Retina (tissue), 1 donor: ENCODE measurements at regions not wholly inside any gene's neighbourhood (a gene's known extent, or its start where the extent isn't known, plus 50 kb on each side); places are given as distances from the start of the nearest gene placed in this dataset.
A peak's percentile ranks its signal among the peaks of the same experiment; 100 is the strongest.

ENCODE experiments used
- DNase-seq: peaks from one replicate; pipeline ENCODE4 v3.0.0-alpha.2; 2016

DNA sequence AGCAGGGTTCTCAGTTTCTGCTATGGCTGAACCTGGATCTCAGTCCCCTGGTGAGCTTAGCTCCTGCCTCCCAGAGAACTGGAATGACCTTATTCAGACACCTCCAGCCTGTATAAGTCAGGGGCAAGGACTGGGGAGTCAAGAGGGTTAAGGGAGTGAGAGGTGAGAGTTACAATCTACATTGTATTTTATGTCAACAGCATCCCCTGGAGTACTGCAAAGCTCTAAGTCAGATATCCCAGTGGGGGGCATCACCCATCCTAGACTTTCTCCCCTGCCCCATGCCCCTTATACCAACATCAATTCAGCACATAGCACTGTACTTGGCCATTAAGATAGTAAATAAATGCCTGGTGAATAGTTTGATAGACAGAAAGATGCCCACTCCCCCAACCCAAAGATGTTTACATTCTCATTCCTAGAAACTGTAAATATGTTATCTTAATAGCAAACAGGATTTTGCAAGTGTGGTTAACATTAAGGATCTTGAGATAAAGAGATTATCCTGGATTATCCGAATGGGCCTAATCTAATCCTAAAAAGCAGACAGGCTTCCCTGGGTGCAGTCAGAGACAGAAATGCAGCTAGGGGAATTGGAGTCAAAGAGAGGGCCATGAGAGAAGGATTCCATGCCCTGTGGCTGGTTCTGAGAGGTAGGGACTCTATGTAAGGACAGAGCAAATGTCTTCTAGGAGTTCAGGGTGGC, 132.3 kb upstream of the RASGRP1 start:
- DNase-seq, result no peak

- no peak for DNase-seq
Measured at GRCh38 chr15:38698254-38698653, 133.6 kb upstream of the RASGRP1 start.

DNA sequence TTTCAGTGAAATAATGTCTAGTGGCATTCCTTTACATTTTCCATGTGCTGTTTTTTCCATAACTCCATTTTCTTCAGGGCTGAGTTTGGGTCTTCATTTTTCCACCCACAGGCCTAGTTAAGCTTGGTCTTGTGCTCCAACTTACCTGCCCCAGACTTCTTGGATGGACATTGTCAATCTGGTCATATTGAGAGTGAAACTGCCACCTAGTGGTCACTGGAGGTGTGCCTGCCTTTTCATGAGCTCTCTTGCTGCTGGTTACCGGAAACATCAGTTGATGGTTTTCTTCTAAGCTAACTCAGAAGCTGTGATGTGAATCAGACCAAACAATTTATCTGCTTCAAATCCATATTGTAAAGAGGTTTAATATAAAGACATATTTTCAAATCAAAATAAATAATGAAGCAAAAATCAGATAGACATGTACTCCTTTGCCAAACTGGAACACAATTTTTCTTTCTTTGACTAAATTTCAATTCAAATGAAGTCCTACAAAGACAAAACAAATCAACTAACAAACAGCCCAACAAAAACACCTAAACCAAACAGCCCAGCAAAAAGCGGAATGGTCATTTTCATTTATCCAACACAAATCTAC, 135.1 kb upstream of the RASGRP1 start:
- DNase-seq, result peak; percentile 59

- no peak for DNase-seq
Measured at GRCh38 chr15:38701149-38701548, 136.5 kb upstream of the RASGRP1 start.

- no peak for DNase-seq
Measured at GRCh38 chr15:38702178-38702912, 137.7 kb upstream of the RASGRP1 start.

- no peak for DNase-seq
Measured at GRCh38 chr15:38705436-38706219, 141.0 kb upstream of the RASGRP1 start.

GRCh38 chr15:38706956-38707355, 142.3 kb upstream of the RASGRP1 start:
- no peak for DNase-seq

DNA sequence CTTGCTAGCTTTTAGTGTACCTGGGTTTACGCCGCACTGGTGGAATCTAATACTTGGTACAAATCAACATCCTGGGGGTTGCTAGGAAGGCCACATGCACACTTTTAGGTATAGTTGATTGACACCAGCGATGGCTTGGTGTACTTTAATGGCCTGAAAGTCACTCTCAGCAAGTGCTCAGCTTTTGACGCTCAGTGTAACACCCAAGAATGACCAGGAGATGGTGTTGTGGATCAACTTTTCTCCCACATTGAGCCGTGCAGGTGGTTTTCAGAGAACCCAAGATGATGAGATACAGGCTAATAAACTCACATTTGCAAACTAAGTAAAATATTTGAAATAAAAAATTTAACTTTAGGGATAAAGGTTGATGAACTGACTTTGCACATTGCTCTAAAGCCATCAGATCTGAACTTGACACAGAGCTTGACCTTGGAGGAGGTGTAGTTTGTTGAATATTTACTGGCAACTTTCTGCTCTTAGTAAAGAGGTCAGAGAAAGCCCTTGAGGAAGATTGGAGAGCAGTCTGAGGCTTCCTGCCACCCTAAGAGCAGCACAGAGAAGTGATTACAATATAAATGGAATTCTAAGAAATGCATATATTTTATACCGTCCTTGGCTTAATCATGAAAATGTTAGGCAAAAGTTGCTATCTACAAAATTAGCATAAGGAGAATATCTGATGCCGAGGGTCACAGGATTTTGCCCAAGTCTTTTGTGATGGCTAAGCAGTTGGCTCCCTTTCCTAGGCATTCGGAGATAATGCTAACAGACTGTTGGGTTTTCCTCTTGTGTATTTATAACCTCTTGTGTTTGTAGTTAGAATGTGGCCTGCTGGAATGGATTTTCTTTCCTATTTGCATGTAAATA, 143.4 kb upstream of the RASGRP1 start:
- peak; percentile 57 for DNase-seq

- DNase-seq, result no peak
Measured at GRCh38 chr15:38708672-38709180, 144.1 kb upstream of the RASGRP1 start.

- DNase-seq, result no peak
Measured at GRCh38 chr15:38709196-38709595, 144.6 kb upstream of the RASGRP1 start.

- DNase-seq, result no peak
Measured at GRCh38 chr15:38714309-38715072, 149.9 kb upstream of the RASGRP1 start.

GRCh38 chr15:38720893-38721567, 156.4 kb upstream of the RASGRP1 start:
- DNase-seq, result no peak

GRCh38 chr15:38721568-38721945, 156.9 kb upstream of the RASGRP1 start:
- no peak for DNase-seq

DNA sequence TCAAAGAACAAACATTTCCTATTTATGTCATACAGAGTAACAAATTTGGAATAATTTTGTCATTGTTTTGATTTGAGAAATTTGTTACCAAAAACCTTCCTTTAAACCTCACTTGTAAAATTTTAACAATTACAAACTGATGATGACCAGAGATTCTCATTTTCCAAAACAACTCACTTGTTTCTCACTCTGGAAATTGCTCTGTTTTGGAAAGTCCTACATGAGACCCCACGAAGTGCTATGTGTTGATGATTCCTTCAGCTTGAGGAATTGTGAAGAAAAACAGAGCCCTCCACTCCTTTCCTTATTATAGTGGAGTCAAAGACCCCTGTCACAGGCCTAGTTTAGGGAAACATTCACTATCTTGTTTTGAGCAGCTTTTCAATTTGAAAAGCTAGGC, 157.6 kb upstream of the RASGRP1 start:
- no peak for DNase-seq

- no peak for DNase-seq
Measured at GRCh38 chr15:38724827-38725226, 160.2 kb upstream of the RASGRP1 start.

DNA sequence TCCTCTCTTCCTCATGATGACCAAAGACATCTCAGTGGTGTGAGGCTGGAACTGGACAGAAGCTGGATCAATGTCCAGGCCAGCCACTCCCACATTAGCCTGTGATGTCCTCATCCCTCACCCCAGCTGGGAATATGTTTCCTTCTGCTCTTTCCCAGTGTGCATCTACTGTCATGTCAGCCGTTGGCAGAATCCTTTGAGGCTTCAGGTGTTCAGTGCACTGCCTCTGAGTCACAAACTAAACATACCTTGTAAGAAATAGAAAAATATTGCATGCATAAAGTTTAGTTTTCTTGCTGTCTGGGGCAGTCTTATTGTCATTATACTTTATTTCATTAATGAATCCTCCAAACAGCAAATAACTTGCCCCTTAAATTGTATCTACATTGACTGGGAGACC, 161.6 kb upstream of the RASGRP1 start:
- DNase-seq, result no peak

DNA sequence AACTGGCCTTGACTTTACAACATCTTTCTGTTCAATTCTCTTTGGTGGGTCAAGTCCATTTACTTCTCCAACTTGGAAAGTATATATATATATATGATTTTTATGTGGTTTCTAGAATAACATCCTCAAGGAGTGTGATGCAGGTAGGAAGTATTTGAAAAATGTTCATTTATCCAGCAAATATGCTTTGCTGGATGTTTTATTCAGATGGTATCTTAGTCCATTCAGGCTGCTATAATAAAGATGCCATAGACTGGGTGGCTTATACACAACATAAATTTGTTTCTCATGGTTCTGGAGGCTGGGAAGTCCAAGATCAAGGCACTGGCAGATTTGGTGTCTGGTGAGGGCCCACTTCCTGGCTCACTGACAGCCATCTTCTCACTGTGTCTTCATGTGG, 168.7 kb upstream of the RASGRP1 start:
- DNase-seq, result no peak

DNA sequence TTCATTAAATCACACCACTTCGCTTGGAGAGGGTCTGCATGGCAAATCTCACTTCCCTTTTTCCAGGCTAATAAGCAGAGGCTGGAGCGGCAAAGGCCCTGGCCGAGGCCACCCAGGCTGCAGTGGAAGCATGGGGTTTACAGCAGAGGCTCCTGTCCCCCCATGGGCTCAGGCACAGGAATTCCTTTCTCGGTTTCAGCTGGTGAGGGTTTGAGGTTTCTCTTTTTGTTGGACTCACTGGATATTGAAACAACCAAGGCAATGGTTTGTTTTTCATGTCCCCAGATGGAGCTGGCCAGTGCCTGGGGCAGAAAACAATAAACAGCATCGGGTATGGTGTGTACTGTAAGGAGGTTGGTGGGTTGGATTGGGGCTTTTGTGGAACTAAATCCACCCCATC, 175.6 kb upstream of the RASGRP1 start:
- DNase-seq, result no peak

DNA sequence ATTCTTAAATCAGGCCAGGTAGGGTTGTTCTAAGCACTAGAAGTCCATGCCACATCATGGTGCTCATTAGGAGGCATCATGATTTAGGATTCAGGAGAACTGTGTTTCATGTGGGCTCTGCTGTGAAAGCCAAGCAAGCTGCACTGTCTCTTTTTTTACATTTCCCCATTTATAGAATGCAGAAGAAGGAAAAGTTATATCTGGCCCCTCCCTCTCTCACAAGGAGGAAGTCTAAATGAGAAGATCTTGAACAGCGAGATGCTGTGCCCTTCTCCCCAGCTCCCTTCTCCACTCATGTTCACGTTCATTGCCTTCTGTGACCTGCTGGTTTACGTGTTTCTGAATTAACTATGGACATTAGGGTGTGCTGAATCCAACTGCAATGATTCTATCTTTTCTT, 178.5 kb upstream of the RASGRP1 start:
- no peak for DNase-seq

DNA sequence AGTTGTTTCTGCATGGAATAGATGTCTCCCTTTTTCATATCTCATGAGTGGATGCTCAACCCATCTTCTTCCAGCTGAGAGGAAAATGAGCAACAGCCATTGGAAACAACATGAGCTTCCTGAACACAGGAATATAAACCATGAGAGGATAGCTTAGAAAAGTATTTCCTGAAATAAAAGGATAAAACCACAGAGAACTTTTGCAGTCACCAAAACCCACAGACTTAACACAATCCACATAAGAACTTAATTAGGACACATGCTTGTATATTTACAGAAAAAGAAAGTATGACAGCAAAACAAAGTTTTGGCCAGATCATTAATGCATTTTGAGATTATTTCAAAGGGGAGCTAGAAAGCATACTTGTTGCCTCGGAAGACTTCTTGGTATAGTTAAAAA, 180.5 kb upstream of the RASGRP1 start:
- DNase-seq, result no peak

GRCh38 chr15:38745626-38746025, 181.0 kb upstream of the RASGRP1 start:
- DNase-seq, result no peak
